ENCODE measurements at regions not wholly inside any gene's neighbourhood (a gene's known extent, or its start where the extent isn't known, plus 50 kb on each side); places are given as distances from the start of the nearest gene placed in this dataset.

GRCh38 chr14:101331661-101332169 is 229.6 kb upstream of the DIO3 start:
- Histone ChIP-seq H3K9me3 (no peaks in the 10 kb centered on the region), H3K4me1 (no peaks in the 10 kb centered on the region), H3K9ac (no peak overlapping the region), H3K27me3 (no peaks in the 10 kb centered on the region), H3K4me2 (no peak overlapping the region), H3K4me3 (no peak overlapping the region), H3K27ac (no peak overlapping the region), H3K36me3 (no peaks in the 10 kb centered on the region), H4K20me1 (no peaks in the 10 kb centered on the region)
- no peak for TF ChIP-seq Cebpa-rat (IDR thresholded peaks at IDR 0.05)

DNA sequence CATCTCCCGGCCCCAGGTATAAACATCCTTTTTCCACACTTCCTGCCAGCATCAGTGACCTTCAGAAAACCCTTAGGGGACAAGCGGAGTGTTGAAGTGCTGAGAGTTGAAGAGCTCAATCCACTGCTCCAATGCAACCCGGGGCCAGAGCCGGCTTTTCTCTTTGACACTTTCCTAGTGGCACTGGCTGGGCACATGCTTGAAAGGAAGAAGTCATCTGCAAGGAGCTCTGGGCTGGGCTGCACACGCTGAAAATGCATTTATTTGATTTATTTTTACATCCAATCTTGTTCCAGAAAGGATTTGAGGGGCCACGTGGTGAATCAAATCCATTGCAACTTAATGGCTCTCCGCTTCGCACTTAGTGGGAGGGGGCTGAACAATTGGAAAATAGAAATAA is 229.0 kb upstream of the DIO3 start:
- Histone ChIP-seq H3K27me3 (no peaks in the 10 kb centered on the region), H4K20me1 (no peaks in the 10 kb centered on the region), H3K36me3 (no peaks in the 10 kb centered on the region), H3K9me3 (no peaks in the 10 kb centered on the region), H3K9ac (no peak overlapping the region), H3K4me3 (no peak overlapping the region), H3K4me2 (no peak overlapping the region), H3K4me1 (no peaks in the 10 kb centered on the region), H3K27ac (no peak overlapping the region)
- TF ChIP-seq Cebpa-rat (IDR thresholded peaks at IDR 0.05), result no peak

- Histone ChIP-seq H3K4me3 (no peak overlapping the region), H3K4me2 (no peak overlapping the region), H3K4me1 (no peaks in the 10 kb centered on the region), H3K36me3 (no peaks in the 10 kb centered on the region), H3K27ac (no peak overlapping the region), H3K27me3 (no peaks in the 10 kb centered on the region), H3K9me3 (no peaks in the 10 kb centered on the region), H3K9ac (no peak overlapping the region), H4K20me1 (no peaks in the 10 kb centered on the region)
- TF ChIP-seq Cebpa-rat (IDR thresholded peaks at IDR 0.05), result no peak
Observed at GRCh38 chr14:101333335-101334280, 227.7 kb upstream of the DIO3 start.

- no peaks in the 10 kb centered on the region for H3K36me3 ChIP-seq
Observed at GRCh38 chr14:101334656-101335055, 226.6 kb upstream of the DIO3 start.

GRCh38 chr14:101335061-101335661 is 226.1 kb upstream of the DIO3 start:
- no peak overlapping the region for H3K4me2 ChIP-seq
- no peaks in the 10 kb centered on the region for H3K27me3 ChIP-seq
- H3K36me3 ChIP-seq, result no peaks in the 10 kb centered on the region
- no peak overlapping the region for H3K9ac ChIP-seq
- no peak overlapping the region for H3K4me3 ChIP-seq
- no peaks in the 10 kb centered on the region for H4K20me1 ChIP-seq
- H3K27ac ChIP-seq, result no peak overlapping the region
- no peaks in the 10 kb centered on the region for H3K9me3 ChIP-seq
- no peak for TF ChIP-seq Cebpa-rat (IDR thresholded peaks at IDR 0.05)
- H3K4me1 ChIP-seq, result no peaks in the 10 kb centered on the region

More at GRCh38 chr14:101334656-101335055, 226.6 kb upstream of the DIO3 start:
- no peak overlapping the region for H3K9ac ChIP-seq
- no peaks in the 10 kb centered on the region for H3K27me3 ChIP-seq
- no peaks in the 10 kb centered on the region for H3K9me3 ChIP-seq
- no peak overlapping the region for H3K4me2 ChIP-seq
- TF ChIP-seq Cebpa-rat (IDR thresholded peaks at IDR 0.05), result no peak
- H3K4me3 ChIP-seq, result no peak overlapping the region
- H3K27ac ChIP-seq, result no peak overlapping the region
- H3K4me1 ChIP-seq, result no peaks in the 10 kb centered on the region
- no peaks in the 10 kb centered on the region for H4K20me1 ChIP-seq

DNA sequence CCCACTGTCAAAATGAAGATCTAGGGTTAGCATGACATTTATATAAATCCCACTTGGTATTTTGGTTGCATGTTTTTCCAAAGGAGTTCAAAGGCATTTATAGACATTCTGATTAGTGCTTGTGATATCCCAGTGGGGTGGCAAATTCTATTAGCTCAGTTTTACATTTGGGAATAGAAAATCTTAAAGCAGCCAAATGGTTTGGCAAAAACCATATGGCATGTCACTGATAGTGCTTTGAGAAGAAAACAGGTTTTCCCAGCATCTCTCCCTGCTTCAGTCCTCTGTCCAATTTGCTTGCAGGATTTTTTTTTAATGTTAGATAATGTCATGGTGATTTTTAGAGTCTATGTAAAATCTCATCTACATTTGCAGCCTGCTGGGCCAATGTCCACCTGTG is 225.1 kb upstream of the DIO3 start:
- no peak overlapping the region for H3K27ac ChIP-seq
- H3K4me2 ChIP-seq, result no peak overlapping the region
- no peaks in the 10 kb centered on the region for H3K36me3 ChIP-seq
- no peak overlapping the region for H3K9ac ChIP-seq
- H3K9me3 ChIP-seq, result no peaks in the 10 kb centered on the region
- H3K4me1 ChIP-seq, result no peaks in the 10 kb centered on the region
- H3K27me3 ChIP-seq, result no peaks in the 10 kb centered on the region
- no peaks in the 10 kb centered on the region for H4K20me1 ChIP-seq
- no peak overlapping the region for H3K4me3 ChIP-seq
- no peak for TF ChIP-seq Cebpa-rat (IDR thresholded peaks at IDR 0.05)

DNA sequence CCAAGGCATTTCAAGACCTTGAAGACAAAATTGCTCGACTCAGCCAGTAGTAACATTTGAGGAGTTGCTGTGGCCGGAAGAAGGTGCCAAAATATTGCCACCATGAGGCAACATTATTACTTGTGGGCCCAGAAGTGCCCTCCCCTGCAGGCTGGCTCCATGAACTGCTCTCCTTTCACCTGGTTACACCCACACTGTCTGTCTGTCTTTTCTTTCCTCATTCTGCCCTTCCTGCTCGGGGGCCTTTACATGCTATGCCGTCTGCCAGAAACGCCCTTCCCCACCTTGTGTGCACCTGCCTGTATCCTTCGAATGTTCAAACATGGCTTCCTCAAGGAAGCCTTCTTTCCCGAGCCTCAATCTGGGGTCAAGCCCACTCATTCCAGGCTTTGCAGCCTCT is 224.2 kb upstream of the DIO3 start:
- Histone ChIP-seq H3K36me3 (no peaks in the 10 kb centered on the region), H3K9me3 (peaks cover 5% of the 10 kb centered on the region; the same call in 1 of the 2 replicates), H3K4me1 (no peaks in the 10 kb centered on the region), H3K4me2 (no peak overlapping the region), H3K9ac (no peak overlapping the region), H3K27ac (no peak overlapping the region), H4K20me1 (no peaks in the 10 kb centered on the region), H3K4me3 (no peak overlapping the region), H3K27me3 (no peaks in the 10 kb centered on the region)
- TF ChIP-seq Cebpa-rat (IDR thresholded peaks at IDR 0.05), result no peak

GRCh38 chr14:101340556-101340955 is 220.7 kb upstream of the DIO3 start:
- H4K20me1 ChIP-seq, result no peaks in the 10 kb centered on the region
- H3K4me3 ChIP-seq, result no peak overlapping the region
- no peaks in the 10 kb centered on the region for H3K27me3 ChIP-seq
- H3K27ac ChIP-seq, result no peak overlapping the region
- H3K9ac ChIP-seq, result no peak overlapping the region
- no peak overlapping the region for H3K4me2 ChIP-seq
- peaks cover 8% of the 10 kb centered on the region; the same call in 1 of the 2 replicates for H3K9me3 ChIP-seq
- H3K4me1 ChIP-seq, result no peaks in the 10 kb centered on the region
- H3K36me3 ChIP-seq, result no peaks in the 10 kb centered on the region
- TF ChIP-seq Cebpa-rat (IDR thresholded peaks at IDR 0.05), result no peak

- no peak overlapping the region for H3K4me2 ChIP-seq
- H3K9me3 ChIP-seq, result peaks cover 35% of the 10 kb centered on the region
- no peaks in the 10 kb centered on the region for H3K27me3 ChIP-seq
- no peak overlapping the region for H3K4me3 ChIP-seq
- TF ChIP-seq Cebpa-rat (IDR thresholded peaks at IDR 0.05), result no peak
- H3K27ac ChIP-seq, result no peak overlapping the region
- no peak overlapping the region for H3K9ac ChIP-seq
- 0 out of 2 replicates have a peak, but pooled peaks cover 5% of the 10 kb centered on the region for H3K36me3 ChIP-seq
- no peaks in the 10 kb centered on the region for H4K20me1 ChIP-seq
- H3K4me1 ChIP-seq, result no peaks in the 10 kb centered on the region
Observed at GRCh38 chr14:101347893-101348777, 213.2 kb upstream of the DIO3 start.
